ENCODE measurements at regions not wholly inside any gene's neighbourhood (a gene's known extent, or its start where the extent isn't known, plus 50 kb on each side); places are given as distances from the start of the nearest gene placed in this dataset.
"Not testable (repeated sequence)": the region's sequence is repeated elsewhere in the genome, so short reads cannot be mapped to it uniquely, and the experiment has no call there.

DNA sequence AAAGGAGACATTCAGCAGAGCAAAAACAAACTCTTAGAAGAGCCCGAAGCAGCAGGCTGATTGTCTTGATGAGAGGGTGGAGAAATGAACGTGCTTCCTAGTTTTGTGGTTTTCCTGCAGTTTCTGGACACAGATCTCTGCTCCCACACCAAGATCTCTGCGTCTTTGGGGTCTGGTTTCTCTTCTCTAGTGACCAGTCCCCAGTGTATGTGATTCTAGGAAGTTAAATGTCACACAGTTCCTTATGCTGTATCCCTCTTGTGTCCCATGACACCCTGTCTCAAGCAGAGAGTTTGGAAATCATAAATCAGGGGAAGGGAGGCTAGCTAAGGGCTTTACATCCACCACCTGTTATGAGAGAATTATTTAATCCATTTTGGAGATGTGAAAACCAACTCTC, 55.4 kb upstream of the KLF14 start:
- no peak for DNase-seq

DNA sequence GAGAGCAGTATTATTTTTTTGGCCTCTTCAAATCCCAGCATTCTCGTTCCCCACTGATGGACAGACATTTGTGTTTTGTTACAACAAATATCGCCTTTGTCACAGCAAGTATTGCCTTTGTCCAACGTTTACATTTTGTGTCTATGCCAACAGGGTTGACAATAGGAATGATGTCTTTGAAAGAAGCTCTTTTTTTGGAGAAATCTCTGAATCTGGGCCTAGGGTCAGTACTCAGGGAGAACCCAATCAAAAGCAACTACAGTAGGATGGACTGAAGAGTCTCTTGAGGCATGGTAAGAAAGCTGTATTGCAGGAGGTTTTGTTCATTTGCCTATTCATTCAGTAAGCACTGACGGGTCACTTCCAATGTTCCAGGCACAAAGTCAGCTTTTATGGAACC, 57.7 kb upstream of the KLF14 start:
- peak in 1 of 3 donors; percentile 20 for DNase-seq

DNA sequence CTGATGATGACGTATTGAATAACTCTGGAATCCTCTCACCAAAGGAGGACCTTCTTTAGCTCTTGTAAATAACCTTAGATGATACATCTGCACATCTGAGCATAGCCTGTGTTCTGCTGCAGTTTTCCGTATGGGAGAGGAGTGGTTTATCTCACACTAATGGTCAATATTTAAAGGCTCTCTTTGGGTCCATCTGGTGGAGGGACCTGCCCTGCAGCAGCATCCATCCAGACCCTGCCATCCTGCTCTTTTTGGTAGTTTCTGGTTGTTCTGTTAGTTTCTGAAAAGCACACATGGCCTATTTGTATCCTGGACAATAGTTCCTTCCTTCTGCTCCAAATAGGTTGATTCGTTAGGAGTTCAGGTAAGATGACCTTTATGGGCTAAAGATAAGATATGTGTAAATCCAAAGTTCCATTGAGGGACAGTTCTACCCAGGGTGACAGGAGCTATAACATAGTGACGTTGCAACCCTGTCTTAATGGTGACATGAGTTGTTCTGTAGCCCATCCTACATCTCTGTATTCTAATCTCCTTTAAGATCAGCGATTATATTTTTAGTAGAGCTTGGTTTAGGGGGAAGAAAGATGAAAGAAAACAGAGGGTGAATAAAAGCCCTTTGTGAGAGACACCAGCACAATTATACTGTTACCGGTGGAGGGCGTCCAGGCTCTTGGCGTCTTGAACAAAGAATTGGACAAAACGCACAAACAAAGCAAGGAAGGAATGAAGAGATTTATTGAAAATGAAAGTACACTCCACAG, 60.0 kb upstream of the KLF14 start:
- DNase-seq = peak; percentile 19 to 61 (median 46)

DNA sequence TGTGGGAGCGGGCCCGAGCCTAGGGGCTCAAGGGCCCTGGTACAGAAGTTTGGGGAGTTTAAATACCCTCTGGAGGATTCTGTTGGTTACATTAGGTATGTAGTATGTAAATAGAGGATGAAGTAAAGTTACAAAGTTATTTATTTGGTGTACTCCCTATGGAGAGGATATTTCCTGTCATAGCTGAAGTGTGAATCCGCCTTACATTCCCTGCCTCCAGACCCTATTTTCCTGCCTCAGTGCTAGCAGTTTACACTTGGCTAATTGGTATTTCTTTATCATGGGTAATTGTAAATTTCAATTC, 60.6 kb upstream of the KLF14 start:
- DNase-seq = no peak

DNA sequence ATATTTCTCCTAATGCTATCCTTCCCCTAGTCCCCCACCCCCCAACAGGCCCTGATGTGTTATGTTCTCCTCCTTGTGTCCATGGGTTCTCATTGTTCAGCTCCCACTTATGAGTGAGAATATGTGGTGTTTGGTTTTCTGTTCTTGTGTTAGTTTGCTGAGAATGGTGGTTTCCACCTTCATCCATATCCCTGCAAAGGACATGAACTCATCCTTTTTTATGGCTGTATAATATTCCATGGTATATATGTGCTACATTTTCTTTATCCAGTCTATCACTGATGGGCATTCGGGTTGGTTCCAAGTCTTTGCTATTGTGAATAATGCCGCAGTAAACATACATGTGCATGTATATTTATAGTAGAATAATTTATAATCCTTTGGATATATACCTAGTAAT, 62.4 kb upstream of the KLF14 start:
- DNase-seq = not testable (repeated sequence)

DNA sequence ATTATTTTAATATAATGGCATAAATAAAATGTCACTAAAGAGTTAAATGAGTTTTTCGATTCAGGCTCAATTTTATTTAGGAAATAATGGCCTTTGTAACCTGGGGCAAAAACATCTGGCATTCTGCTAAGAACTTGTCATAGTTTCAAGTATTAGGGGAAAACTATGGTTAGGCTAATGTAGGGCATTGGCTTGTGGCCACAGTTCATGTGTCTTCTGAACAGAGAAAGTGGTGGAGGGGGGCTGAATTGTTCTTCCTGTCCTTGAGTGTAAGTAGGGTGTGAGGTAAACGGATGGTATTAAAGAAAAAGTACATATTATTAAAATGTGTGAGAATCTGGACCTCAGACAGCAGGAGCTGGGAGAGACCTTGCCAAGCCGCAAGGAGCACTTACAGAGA, 69.1 kb upstream of the KLF14 start:
- no peak for DNase-seq

DNA sequence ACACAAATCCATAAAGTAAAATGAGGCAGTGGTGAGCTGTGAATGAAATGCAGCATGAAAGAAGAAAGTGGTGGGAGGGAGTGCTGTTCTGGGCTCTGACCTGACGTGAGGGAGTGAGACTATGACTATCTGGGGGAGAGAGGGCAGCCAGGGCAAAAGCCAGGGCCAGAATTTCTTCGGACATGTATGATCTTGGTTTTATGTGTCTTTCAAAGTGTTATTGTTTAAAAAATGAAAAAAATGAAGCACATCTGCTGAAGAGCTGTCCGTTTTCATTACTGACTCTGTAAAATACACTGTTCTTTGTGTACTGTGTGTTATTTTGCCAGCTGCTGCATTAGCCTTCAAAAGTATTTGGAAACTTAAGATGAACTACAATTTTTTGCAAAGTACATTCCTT, 70.2 kb upstream of the KLF14 start:
- DNase-seq = peak in 2 of 3 donors; percentile 13 to 62

DNA sequence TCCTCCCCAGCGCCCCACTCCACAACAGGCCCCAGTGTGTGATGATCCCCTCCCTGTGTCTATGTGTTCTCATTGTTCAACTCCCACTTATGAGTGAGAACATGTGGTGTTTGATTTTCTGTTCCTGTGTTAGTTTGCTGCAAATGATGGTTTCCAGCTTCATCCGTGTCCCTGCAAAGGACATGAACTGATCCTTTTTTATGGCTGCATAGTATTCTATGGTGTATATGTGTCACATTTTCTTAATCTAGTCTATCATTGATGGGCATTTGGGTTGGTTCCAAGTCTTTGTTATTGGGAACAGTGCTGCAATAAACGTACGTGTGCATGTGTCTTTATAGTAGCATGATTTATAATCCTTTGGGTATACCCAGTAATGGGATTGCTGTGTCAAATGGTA, 78.8 kb upstream of the KLF14 start:
- not testable (repeated sequence) for DNase-seq

DNA sequence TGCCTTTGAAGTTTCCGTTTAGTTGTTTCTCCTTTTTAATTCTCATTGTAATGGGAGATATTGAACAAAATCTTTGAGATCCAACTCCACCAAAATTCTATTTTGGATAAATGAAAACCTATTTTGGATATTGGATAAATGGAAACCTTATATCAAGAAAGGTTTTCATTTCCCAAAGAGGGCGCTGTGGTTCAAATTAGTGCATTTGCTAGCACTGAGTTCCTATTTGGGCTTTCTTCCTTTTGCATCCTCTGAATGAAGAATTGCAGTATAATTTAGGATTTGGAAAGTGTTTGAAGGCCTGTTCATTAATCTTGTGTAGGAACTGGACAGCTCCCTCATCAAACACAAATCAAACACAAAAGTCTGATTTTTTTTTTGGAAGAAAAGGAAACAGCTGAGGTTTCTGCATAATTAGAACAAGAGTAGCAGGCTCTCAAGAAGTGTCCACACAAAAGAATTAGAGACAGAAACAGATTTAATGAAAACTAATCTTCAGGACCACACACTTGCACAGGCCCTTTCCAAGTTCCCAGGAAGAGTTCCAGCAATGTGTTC, 80.8 kb upstream of the KLF14 start:
- peak in 1 of 3 donors; percentile 39 for DNase-seq

DNA sequence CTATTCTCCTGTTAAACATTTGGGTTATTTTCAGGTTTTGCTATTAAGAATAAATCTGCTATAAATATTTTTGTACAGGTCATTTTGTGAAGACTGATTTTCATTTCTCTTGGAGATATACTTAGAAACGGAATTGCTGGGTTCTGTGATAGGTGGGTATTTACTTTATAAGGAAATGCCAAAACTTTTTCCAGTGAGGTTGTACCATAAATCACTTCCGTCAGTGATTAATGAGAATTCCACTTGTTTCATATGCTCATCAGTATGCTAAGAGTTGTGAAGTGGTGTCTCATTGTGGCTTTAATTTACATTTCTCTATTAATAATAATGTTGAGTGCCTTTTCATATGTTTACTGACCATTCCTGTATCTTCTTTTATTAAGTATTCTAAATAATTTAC, 84.0 kb upstream of the KLF14 start:
- DNase-seq = no peak

DNA sequence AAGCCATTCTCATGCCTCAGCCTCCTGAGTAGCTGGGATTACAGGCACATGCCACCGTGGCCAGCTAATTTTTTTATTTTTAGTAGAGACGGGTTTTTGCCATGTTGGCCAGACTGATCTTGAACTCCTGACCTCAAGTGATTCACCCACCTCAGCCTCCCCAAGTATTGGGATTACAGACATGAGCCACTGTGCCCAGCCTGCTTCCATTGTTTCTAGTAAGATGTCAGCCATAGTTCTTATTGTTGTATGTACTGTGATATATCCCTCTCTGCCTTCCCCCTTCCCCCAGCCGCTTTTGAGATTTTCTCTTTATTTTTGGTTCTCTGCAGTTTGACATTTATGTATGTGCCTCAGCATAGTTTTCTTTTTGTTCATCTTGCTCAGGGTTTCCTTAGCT, 87.9 kb upstream of the KLF14 start:
- no peak for DNase-seq

DNA sequence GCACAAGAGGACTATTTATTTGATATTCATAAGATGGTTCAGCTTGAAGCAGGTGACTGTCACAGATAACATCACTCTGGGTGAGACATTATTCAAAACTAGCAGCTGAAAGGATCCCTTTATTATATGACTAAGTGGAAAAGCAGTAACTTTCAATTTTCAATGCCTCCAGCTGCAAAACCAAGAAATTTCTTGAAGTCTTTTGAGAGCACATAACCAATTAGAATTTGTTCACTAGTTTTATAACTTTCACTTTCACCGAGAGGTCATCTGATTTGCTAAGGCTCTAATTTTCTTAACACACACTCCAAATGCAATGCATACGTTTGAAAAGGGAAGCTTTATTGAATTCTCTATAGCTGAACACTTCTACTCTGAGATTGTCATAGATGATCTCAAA, 88.6 kb upstream of the KLF14 start:
- DNase-seq = no peak

DNA sequence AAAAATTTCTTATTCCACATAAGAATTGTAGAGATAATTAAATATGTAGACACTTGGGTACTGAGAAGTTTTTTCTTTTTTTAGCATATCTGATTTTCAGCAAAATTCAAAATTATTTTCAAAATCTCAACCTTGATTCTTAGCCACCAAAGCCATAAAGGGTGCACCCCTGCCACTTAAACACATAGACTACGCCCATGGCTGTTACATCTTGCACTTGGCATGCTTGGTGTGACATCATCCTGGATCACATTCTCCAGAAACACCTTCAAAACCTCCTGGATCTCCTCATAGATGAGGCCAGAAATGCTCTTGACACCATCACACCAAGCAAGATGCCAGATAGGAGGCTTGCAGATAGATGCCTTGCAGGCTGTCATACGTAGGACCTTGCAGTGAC, 89.1 kb upstream of the KLF14 start:
- DNase-seq = no peak

DNA sequence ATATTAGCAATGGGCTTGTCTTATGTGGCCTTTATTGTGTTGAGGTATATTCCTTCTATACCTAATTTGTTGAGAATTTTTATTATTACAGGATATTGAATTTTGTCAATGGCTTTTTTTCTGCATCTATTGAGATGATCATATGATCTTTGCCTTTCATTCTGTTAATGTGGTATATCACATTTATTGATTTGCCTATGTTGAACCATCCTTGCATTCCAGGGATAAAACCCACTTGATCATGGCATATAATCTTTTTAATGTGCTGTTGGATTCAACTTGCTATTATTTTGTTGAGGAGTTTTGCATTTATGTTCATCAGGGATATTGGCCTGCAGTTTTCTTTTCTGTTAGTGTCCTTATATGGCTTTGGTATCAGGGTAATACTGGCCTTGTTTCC, 91.8 kb upstream of the KLF14 start:
- DNase-seq = no peak

DNA sequence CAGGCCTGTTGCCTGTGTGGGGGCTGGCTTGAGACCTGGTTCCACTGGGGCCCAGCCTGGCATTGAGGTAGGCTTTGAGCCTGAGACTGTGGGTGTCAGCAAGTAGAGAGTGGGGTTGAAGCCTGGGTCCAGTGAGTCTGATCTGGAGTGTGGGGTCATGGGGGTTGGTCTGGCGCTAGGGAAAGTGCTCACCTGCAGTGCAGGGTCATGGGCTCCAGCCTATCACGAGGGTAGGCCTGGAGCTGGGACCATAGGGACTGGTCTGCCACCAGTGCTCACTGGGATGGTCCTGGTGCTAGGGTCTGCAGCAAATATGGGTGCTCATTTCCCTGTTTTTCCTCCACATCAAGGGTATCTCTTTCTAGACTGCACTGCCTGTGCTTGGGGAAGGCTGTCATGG, 95.4 kb upstream of the KLF14 start:
- DNase-seq = no peak

DNA sequence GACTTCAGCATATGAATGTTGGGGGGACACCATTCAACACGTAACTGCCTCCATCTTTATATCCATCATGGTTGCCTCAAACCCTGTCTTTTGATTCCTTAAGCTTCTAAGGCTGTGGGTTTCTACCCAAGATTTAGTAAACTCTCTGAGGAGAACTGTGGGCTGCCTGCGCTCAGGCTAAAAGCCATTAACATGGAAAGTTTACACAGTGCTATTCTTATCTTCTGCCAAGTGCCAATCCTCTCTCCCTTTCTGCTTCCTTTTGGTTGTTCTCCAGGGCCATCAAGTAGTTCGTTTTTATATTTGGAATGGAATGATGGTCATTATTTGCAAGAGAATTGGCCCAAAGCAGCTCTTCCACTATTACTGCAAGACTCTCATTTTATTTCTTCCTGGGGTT, 97.3 kb upstream of the KLF14 start:
- peak in 1 of 3 donors; percentile 16 for DNase-seq

DNA sequence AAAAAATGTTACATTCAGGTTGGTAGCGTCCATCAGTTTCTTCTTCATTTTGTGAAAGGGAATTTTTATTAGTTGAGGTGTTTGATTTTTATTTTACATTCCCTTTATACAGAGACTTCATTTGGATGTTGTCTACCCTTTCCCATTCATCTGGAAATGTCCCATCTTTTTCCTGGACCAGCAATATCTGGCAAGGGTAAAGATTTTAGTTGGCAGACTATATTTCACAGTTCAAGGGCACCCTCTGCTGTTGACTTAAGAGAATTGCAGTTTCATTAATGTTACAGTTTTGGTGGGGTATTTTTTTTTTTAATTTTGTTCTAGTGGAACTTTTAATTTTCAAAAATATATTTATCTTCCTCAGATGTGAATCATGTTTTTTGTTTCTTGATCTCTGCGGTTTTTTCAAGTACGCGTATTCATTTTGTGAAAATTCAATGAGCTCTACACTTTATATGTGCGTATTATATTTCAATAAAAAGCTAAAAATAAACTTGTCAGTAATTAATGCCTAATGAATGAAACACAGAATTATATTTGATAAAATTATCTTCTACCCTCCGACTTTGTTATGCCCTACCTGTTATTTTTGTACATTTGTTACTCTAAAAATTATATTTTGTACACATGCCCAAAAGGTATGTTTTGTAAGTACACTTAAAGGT, 97.9 kb upstream of the KLF14 start:
- DNase-seq = peak; percentile 32 to 80 (median 71)

DNA sequence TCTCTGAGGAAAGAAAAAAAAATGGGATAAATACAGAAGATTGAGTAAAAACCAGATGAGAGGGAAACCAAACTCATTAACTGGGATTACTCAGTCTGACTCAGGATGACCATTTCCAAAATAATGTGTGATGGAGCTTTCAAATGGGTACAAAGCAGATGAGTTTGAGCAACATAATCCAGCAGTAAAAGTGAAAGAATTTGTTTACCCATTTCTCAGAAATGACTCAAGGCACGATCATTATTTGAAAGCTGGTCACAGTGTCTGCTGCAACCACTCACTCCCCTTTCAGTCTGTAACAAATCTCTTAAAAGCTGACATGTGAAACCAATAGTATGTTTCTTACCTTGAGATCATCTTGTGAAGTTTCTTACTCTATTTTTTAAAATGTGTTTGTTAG, 104.7 kb upstream of the KLF14 start:
- DNase-seq = peak in 1 of 3 donors; percentile 91

DNA sequence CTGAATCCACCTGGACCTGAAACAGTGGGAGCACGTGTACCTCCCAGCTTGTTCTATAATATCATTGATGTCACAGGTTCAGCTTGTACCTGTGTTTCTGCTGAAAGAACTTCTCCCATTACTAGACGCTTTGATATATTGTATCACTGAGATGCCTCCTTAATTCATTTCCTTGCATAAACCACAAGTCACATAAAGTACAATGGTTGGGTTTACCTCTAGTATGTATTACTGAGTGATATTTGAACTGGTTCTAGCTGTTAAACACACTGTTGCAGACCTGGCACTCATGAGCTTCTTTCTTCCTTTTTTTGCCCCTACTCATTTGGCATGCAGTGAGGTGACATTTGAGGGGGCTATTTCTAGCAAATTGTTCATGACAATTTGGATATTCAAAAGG, 106.6 kb upstream of the KLF14 start:
- DNase-seq = no peak

DNA sequence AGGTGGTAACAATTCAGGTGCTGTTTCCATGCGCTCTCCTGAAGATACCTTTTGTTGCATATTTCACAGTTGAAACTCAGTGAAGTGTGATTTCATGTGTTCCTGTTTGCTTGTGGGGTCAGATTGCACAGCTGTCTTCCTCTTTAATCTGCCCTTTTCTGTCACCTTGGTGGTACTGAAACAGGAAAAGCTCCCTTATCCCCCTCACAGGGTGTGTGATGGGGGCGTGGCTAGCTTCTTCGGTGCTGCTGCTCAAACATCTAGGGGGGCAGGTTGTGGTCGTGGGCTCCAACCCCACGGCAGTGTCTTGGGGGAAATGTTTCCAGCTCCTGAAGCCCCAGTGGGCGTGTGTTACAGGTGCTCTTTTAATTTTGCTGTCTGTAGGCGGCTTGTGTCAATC, 107.4 kb upstream of the KLF14 start:
- DNase-seq = no peak

DNA sequence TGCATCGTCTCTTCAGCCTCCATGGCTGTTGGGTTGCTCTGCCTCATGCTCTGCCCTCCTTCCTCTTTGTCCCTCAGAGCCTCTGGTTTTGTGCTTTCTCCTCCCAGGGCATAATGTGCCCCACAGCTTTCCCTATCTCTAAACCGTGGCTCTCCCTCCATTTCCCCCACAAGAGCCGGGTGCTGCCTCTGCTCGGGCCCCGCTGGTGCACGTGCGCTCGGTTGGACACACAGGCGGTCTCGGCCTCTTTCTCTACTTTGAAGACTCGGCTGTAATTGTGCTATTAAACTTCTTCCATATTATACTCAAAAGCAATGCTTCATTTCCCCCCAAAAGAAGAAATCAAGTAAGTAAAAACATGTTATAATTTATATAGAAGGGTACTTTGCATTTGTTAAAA, 109.7 kb upstream of the KLF14 start:
- no peak for DNase-seq

DNA sequence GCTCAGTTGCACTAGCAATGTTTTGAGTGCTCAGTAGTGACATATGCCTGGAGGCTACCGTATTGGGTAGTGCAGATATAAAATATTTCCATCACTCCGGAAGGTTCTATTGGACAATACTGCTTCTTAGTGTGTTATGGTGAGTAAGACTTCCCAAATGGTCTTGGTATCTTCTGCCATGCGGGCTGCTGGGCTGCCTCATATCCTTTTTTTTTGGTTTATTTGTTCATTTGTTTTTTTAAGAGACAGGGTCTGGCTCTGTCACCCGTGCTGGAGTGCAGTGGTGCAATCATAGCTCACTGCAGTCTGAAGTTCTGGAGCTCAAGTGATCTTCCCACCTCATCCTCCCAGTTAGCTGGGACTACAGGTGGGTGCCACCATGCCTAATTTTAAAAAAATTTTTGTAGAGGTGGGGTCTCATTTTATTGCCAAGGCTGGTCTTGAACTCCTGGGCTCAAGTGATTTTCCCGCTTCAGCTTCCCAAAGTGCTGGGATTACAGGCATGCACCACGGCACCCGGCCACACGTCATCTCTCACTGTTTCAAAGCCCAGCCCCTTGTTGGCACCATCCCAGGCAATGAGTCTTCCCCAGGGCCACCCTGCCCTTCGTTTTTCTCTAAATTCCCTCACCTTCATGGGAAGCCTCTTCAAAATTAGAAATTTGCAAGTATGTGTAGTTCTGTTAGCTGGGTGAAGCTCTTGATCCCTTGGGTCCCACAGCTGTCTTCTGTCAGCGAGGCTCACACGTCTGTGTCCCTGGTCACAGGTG, 111.0 kb upstream of the KLF14 start:
- peak in 1 of 3 donors; percentile 28 for DNase-seq

DNA sequence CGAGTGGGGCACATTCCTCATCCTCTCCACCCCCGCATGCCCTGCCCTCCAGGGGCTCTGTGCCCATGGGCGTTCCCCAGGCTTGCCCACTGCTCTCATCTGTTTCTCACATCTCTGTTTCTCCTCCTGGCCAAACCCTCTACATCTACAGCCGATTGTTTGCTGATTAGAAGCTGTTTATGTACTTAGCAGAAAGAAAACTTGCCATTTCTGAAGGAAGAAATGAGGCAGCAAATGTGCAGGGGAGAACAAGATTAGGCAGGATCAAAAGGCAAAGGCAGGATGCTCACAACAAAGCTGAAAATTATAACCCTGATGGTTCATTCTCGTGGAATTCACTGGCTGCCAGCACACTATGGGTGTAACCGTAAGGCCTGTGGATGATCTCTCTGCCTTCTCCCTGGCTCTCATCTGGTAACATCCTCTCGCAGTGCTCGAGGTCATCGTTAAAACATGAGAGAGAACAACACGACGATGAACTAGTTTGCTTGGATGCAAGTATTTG, 111.6 kb upstream of the KLF14 start:
- DNase-seq = peak in 2 of 3 donors; percentile 15 to 65

All from muscle of back (tissue), 3 donors.